MG63 (cell line): ENCODE measurements at regions not wholly inside any gene's neighbourhood (a gene's known extent, or its start where the extent isn't known, plus 50 kb on each side); places are given as distances from the start of the nearest gene placed in this dataset.
"Not testable (repeated sequence)": the region's sequence is repeated elsewhere in the genome, so short reads cannot be mapped to it uniquely, and the experiment has no call there.

Experiments used
- DNase-seq: peaks from one replicate; pipeline ENCODE4 v3.0.0-alpha.2; 2020
- H3K27me3 ChIP-seq: fragments of 250-450 bp; sonication (Bioruptor Pico); 2 replicates; pipeline ENCODE4 v1.5.1; 2020; ENCODE audit warnings: mild to moderate bottlenecking, moderate library complexity
- H3K36me3 ChIP-seq: fragments of 250-450 bp; sonication (Bioruptor Pico); 2 replicates; pipeline ENCODE4 v1.5.1; 2020; ENCODE audit warnings: mild to moderate bottlenecking, moderate library complexity
- H3K4me3 ChIP-seq: fragments of 250-450 bp; sonication (Bioruptor Pico); 2 replicates; pipeline ENCODE4 v1.5.1; 2020; ENCODE audit warnings: mild to moderate bottlenecking, moderate library complexity
- H3K9me3 ChIP-seq: fragments of 250-450 bp; sonication (Bioruptor Pico); 2 replicates; pipeline ENCODE4 v1.5.1; 2020; ENCODE audit warnings: mild to moderate bottlenecking, moderate library complexity

- Histone ChIP-seq H3K36me3 (no peaks in the 10 kb centered on the region), H3K27me3 (no peaks in the 10 kb centered on the region), H3K9me3 (no peaks in the 10 kb centered on the region), H3K4me3 (no peak overlapping the region)
- DNase-seq, result no peak
Observed at GRCh38 chr2:195552581-195552980, 104.4 kb upstream of the SLC39A10 start.

- Histone ChIP-seq H3K36me3 (no peaks in the 10 kb centered on the region), H3K9me3 (no peaks in the 10 kb centered on the region; the same call in 1 of the 2 replicates), H3K27me3 (no peaks in the 10 kb centered on the region), H3K4me3 (no peak overlapping the region)
- DNase-seq, result no peak
Observed at GRCh38 chr2:195548198-195548940, 108.7 kb upstream of the SLC39A10 start.

- H3K9me3 ChIP-seq, H3K4me3 ChIP-seq: not testable (repeated sequence)
Observed at GRCh38 chr2:195547268-195547840, 109.7 kb upstream of the SLC39A10 start.

GRCh38 chr2:195545811-195546210 is 111.2 kb upstream of the SLC39A10 start:
- no peak for DNase-seq
- no peaks in the 10 kb centered on the region; the same call in 1 of the 2 replicates for H3K9me3 ChIP-seq
- no peaks in the 10 kb centered on the region for H3K36me3 ChIP-seq
- no peak overlapping the region for H3K4me3 ChIP-seq
- H3K27me3 ChIP-seq, result no peaks in the 10 kb centered on the region

More at GRCh38 chr2:195547268-195547840, 109.7 kb upstream of the SLC39A10 start:
- DNase-seq, H3K36me3 ChIP-seq, H3K27me3 ChIP-seq: not testable (repeated sequence)

- DNase-seq, result peak; percentile 58
- Histone ChIP-seq H3K9me3 (peaks cover 4% of the 10 kb centered on the region; the same call in 1 of the 2 replicates), H3K27me3 (no peaks in the 10 kb centered on the region), H3K36me3 (no peaks in the 10 kb centered on the region), H3K4me3 (no peak overlapping the region)
Observed at GRCh38 chr2:195543902-195544894, 112.8 kb upstream of the SLC39A10 start.

GRCh38 chr2:195543063-195543462 is 114.0 kb upstream of the SLC39A10 start:
- peaks cover 4% of the 10 kb centered on the region; the same call in 1 of the 2 replicates for H3K9me3 ChIP-seq
- no peaks in the 10 kb centered on the region for H3K36me3 ChIP-seq
- no peak overlapping the region for H3K4me3 ChIP-seq
- DNase-seq, result no peak
- H3K27me3 ChIP-seq, result no peaks in the 10 kb centered on the region

- Histone ChIP-seq H3K4me3 (no peak overlapping the region), H3K36me3 (no peaks in the 10 kb centered on the region), H3K9me3 (peaks cover 4% of the 10 kb centered on the region; the same call in 1 of the 2 replicates), H3K27me3 (no peaks in the 10 kb centered on the region)
- no peak for DNase-seq
Observed at GRCh38 chr2:195542067-195542466, 115.0 kb upstream of the SLC39A10 start.

GRCh38 chr2:195538937-195539336 is 118.1 kb upstream of the SLC39A10 start:
- Histone ChIP-seq H3K4me3 (no peak overlapping the region), H3K9me3 (peaks cover 4% of the 10 kb centered on the region; the same call in 1 of the 2 replicates), H3K36me3 (no peaks in the 10 kb centered on the region), H3K27me3 (no peaks in the 10 kb centered on the region)
- DNase-seq, result no peak

- Histone ChIP-seq H3K27me3 (no peaks in the 10 kb centered on the region), H3K4me3 (no peak overlapping the region), H3K36me3 (no peaks in the 10 kb centered on the region), H3K9me3 (peaks cover 4% of the 10 kb centered on the region; the same call in 1 of the 2 replicates)
- no peak for DNase-seq
Observed at GRCh38 chr2:195537811-195538210, 119.2 kb upstream of the SLC39A10 start.

- H3K36me3 ChIP-seq, result no peaks in the 10 kb centered on the region
- H3K27me3 ChIP-seq, result no peaks in the 10 kb centered on the region
- 0 out of 2 replicates have a peak, but pooled peaks cover 4% of the 10 kb centered on the region for H3K9me3 ChIP-seq
- DNase-seq, result no peak
- H3K4me3 ChIP-seq, result no peak overlapping the region
Observed at GRCh38 chr2:195536906-195537305, 120.1 kb upstream of the SLC39A10 start.

GRCh38 chr2:195535911-195536522 is 121.0 kb upstream of the SLC39A10 start:
- DNase-seq, result no peak
- H3K36me3 ChIP-seq, result no peaks in the 10 kb centered on the region
- H3K27me3 ChIP-seq, result no peaks in the 10 kb centered on the region
- H3K4me3 ChIP-seq, result no peak overlapping the region
- 0 out of 2 replicates have a peak, but pooled peaks cover 4% of the 10 kb centered on the region for H3K9me3 ChIP-seq

GRCh38 chr2:195534971-195535370 is 122.1 kb upstream of the SLC39A10 start:
- no peaks in the 10 kb centered on the region for H3K36me3 ChIP-seq
- DNase-seq, result no peak
- H3K9me3 ChIP-seq, result 0 out of 2 replicates have a peak, but pooled peaks cover 4% of the 10 kb centered on the region
- no peaks in the 10 kb centered on the region for H3K27me3 ChIP-seq
- H3K4me3 ChIP-seq, result no peak overlapping the region

GRCh38 chr2:195533771-195534642 is 123.0 kb upstream of the SLC39A10 start:
- Histone ChIP-seq H3K36me3 (no peaks in the 10 kb centered on the region), H3K27me3 (no peaks in the 10 kb centered on the region), H3K9me3 (no peaks in the 10 kb centered on the region), H3K4me3 (no peak overlapping the region)
- DNase-seq, result peak; percentile 97

GRCh38 chr2:195532628-195533271 is 124.3 kb upstream of the SLC39A10 start:
- H3K27me3 ChIP-seq, result no peaks in the 10 kb centered on the region
- H3K4me3 ChIP-seq, result peak overlapping the region; percentile 31
- no peaks in the 10 kb centered on the region for H3K36me3 ChIP-seq
- H3K9me3 ChIP-seq, result no peaks in the 10 kb centered on the region
- no peak for DNase-seq

GRCh38 chr2:195532255-195532627 is 124.8 kb upstream of the SLC39A10 start:
- Histone ChIP-seq H3K27me3 (no peaks in the 10 kb centered on the region), H3K9me3 (no peaks in the 10 kb centered on the region), H3K36me3 (no peaks in the 10 kb centered on the region), H3K4me3 (no peak overlapping the region)
- no peak for DNase-seq
